GM21390 (cell line): ENCODE measurements at regions not wholly inside any gene's neighbourhood (a gene's known extent, or its start where the extent isn't known, plus 50 kb on each side); places are given as distances from the start of the nearest gene placed in this dataset.
"Not testable (repeated sequence)": the region's sequence is repeated elsewhere in the genome, so short reads cannot be mapped to it uniquely, and the experiment has no call there.

Experiments used
- ATAC-seq: cut with Tn5 transposase; IDR thresholded peaks from one replicate; pipeline ENCODE4 v1.9.1; 2021; ENCODE audit not compliant: unreplicated experiment

DNA sequence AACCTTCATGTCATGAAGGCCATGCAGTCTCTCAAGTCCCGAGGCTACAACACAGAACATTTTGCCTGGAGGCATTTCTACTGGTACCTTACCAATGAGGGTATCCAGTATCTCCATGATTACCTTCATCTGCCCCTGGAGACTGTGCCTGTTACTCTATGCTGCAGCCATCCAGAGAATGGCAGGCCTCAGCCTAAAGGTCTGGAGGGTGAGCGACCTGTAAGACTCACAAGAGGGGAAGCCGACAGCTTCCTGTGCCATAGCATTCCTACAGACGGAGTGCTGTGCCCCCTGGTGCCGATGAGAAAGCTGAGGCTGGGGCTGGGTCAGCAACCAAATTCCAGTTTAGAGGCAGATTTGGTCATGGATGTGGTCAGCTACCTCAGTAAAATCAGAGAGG, 51.3 kb upstream of the CADPS start:
- no peak for ATAC-seq

DNA sequence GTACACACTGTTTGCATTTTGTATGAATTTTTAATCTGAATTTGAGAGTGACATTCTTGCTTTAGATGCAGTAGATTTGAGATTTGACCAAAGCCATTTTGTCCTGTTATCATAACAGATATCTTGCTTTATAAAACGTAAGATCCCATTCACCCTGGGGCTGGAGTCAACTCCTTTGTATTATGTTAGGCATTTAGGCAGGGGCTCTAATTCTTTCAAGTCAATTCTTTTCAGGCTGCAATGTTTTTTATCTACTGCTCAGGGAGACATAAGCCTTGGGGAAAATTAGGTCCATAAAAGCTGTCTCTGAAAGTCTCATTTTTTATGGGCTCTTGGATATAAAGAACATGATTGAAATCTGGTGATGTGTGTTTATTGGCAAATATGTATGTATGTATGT, 53.0 kb upstream of the CADPS start:
- ATAC-seq = no peak

DNA sequence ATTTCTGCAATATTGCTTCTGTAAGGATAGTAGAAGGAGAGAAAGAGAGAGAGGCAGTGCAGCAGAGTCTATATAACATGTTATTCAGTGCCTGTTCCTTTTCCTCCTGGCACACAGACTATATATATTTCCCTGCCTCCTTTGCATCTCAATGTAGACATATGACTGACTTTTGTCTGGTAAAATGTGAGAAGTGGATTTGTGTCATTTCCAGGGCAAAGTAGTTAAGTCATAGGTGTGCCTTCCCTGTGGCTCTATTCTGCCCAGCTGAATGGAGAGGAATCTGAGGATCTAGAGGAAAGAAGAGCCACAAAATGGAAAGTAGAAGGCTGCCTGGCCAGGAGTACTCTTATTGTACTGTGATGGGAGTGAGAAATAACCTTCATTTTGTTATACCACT, 54.6 kb upstream of the CADPS start:
- ATAC-seq = no peak

DNA sequence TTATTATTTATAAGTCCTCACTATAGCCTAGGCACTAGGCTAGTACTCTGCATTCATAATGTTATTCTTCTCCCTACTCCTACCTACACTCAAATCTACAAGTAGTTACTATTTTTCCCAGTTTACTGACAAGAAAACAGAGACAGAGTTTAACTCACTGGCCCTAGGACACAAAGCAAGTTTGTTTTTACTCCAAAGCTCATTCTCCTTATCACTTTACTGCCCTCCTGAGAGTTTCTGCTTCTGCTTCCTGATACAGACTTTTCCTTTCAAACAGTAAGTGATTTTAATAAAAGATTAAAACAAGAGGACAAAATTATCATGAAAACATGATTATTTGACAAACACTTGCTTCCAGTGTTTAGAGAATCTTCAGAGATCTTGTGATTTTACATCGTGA, 60.6 kb upstream of the CADPS start:
- ATAC-seq = no peak

DNA sequence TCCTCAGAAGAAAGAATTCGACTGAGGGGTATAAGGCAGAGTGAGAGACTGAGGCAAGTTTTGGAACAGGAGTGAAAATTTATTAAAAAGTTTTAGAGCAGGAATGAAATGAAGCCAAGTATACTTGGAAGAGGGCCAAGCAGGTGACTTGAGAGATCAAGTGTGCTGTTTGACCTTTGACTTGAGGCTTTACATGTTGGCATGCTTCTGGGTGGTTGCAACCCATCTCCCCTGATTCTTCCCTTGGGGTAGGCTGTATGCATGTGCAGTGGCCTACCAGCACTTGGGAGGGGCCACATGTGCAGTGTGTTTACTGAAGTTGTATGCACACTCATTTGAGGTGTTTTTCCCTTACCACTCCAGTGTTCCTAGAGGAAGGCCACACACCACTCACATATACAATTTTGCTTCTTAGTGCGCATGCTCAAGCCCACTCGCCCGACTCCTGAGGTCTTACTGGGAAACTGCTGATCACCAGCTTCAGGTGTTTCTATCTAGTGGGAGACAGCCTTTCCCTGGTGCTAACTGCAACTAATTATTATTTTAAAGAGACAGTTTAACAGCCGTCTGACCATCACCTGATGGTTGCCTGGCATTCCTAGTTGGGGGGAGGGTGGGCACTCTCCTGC, 61.5 kb upstream of the CADPS start:
- ATAC-seq = no peak

DNA sequence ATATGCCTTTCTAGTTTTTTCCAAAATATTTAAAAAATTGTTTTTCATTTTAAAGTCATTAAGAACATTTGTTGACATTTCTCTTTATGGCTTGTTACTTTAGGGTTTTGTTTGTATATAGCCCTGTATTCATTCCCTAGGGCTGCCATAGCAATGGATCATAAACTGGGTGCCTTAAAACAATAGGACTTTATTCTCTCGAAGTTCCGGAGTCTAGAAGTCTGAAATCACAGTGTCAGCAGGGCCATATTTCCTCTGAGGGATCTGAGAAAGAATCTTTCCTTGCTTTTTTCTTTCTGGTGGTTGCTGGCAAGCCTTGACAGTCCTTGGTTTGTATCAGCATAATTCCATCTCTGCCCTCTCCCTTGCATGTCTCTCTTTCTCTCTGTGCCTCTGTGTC, 63.4 kb upstream of the CADPS start:
- no peak for ATAC-seq

DNA sequence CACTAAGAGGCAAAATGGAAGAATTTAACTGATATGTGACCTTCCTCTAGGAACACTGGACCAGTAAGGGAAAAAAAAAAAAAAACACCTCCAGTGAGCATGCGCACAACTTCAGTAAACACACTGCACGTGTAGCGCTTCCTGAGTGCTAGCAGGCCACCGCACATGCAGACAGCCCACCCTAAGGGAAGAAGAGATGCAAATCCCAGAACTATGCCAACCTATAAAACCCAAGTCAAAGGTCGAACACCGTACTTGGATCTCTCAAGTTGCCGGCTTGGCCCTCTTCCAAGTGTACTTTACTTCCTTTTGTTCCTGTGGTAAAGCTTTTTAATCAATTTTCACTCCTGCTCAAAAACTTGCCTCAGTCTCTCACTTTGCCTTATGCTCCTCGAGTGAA, 64.5 kb upstream of the CADPS start:
- ATAC-seq = no peak

DNA sequence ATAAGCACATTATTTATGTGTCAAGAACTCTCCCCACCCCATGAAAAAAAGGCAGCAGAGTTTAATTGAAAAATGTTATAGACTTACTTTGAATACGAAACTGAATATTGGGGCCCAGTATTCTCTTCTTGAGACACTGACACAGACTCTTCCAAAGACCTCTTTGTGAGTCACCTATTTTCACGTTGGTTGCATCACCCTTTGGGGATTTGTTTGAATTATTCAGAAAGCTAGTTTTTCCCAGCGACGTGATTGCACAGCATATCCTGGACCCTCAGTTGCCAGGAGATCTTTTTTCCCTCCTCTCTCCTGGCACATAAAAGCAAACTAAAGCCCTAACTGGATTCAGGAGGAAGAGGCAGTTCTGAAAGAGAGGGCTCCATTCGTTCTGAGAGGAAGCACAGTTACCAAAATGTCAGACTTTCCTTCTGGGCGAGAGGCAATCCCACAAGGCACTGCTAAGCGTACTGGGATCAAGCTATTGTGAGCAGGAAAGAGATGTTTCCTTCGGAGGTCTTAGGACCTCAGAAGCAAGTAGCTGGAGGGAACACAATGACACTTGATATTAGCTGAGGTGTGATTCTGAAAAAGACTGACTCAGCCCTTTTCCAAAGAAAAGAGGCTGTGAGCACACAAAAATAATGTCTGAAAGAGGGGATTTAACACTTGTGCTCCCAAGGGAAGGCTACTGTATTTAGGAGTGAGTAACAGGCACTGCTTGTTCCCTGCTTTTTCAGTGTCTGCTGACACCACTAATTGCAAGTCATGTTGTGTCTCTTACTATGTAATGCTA, 65.8 kb upstream of the CADPS start:
- no peak for ATAC-seq

DNA sequence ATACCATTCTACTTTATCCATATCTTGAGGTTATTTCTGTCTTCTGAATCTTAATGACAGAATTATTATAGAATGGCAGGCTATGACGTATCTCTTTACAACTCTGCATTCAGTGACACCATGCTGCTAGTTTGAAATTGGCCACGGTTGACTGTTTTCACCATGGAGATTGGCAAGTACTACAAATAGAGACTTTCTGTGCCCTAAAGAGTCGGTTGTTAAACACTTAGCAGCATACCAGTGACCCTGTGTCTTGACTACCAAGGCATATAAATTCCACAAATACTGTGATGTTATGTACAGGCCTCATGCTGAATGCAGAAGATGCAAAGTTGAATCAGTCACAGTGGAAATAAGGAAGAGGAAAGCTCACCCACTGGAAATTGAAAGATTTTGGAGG, 67.0 kb upstream of the CADPS start:
- ATAC-seq = no peak

DNA sequence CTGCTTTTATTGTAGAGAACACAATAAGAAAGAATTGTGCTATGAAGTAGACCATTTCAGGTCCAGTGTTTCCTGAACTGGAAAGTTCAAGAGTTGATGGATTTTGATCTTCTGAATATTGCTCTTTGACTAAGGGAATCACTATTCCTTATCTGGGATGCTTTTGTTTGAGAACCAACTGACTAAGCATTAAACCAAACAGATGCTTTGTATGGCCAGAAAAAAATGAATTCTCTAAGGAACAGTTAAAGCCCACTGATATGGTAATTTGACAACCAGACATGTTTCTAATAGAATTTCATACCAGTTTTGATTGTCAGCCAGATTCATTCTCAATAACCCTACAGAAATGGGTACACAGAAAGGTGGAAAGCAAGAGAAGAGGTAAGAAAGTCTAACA, 67.5 kb upstream of the CADPS start:
- ATAC-seq = no peak

DNA sequence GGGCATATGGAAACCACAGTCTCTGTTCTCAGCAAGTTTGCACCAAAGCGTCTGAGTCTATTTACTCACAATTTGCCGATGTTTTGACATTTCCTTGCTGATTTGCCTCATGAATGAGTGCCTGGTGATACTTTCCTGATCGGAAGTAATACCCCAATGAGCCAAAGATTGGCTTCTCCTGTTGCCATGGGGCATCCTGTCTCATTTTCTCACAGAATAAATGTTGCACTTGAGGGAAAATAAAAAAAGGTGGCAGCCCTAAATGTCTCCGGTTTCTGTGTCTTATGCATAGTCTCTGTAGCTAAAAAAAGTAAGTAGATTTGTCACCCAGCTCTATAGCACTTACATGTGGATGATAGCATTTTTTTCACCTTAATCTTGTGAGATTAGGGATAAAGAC, 73.7 kb upstream of the CADPS start:
- ATAC-seq = no peak

DNA sequence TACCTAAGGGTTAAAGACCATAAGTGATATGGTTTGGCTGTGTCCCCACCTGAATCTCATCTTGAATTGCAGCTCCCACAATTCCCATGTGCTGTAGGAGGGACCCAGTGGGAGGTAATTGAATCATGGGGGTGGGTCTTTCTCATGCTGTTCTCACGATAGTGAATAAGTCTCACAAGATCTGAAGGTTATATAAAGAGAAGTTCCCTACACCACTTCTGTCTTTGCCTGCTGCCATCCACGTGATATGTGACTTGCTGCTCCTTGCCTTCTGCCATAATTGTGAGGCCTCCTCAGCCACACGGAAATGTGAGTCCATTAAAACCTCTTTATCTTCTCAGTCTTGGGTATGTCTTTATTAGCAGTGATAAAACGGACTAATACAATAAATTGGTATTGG, 75.0 kb upstream of the CADPS start:
- ATAC-seq = no peak

DNA sequence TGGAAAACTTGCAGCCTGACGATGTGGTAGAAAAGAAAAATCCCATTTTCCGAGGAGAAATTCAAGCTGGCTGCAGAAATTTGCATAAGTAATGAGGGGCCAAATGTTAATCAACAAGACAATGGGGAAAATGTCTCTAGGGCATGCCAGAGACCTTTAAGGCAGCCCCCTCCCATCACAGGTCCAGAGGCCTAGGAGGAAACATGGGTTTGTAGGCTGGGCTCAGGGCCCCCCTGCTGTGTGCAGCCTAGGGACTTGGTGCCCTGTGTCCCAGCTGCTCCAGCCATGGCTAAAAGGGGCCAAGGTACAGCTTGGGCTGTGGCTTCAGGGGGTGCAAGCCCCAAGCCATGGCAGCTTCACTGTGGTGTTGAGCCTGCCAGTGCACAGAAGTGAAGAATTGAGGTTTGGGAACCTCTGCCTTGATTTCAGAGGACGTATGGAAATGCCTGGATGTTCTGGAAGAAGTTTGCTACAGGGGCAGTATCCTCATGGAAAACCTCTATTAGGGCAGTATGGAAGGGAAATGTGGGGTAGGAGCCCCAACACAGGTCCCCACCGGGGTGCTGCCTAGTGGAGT, 75.9 kb upstream of the CADPS start:
- no peak for ATAC-seq

DNA sequence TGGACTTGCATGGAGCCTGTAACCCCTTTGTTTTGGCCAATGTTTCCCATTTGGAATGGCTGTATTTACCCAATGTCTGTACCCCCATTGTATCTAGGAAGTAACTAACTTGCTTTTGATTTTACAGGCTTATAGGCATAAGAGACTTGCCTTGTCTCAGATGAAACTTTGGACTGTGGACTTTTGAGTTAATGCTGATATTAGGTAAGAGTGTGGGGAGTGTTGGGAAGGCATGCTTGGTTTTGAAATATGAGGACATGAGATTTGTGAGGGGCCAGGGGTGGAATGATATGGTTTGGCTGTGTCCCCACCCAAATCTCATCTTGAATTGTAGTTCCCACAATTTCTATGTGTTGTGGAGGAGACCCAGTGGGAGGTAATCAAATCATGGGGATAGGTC, 76.7 kb upstream of the CADPS start:
- not testable (repeated sequence) for ATAC-seq

DNA sequence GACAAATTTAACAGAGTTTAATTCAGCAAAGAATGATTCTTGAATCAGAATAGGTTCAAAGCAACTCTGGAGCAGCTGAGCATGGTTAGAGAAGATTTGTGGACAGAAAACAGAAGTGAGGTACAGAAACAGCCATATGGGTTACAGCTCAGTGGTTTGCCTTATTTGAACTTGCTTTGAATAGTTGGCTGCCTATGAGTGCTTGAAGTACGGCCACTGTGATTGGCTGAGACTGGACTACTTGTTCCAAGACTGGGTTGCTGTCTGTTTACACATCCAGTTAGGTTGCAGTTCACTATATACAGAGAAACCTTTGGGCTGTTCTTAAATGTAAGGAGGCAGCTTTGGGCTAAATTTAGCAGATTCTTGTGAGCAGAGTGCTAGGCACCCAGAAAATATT, 79.4 kb upstream of the CADPS start:
- peak; percentile 91 for ATAC-seq

DNA sequence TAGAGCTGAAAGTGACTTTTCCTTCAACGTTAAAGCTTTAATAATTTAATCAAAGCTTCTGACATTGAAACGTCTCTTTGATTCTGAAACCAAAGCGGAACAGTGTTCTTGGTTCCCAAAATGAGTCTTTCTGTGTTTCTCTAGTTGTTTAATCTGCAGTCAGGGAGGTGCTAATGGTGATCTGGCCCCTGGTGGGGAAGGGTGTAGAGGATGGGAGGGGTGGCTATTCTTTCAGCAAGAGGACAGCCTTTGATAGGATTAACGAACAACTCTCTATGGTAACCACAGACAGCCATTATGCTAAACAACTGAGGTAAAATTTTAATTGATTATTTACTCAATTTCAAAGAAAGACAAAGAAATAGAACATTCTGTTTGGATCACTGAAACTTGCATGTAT, 79.9 kb upstream of the CADPS start:
- no peak for ATAC-seq

DNA sequence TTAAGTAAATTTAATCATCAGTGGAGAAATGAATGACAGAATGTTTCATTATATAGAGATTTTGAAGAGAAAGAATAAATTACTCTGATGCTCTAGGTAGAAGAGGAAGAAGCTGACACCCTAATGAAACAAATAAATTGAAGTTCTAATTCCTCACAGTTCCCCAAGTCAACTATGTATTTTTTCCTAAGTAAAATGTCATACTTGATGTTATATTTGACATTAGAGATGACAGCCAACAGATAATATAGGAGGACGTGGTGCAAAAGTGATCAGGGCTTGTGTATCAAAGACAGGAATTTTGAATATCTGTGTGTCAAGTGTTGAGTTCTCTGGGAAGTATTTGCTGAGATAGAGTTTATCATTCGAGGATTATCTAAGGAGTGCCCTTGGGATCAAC, 81.2 kb upstream of the CADPS start:
- ATAC-seq = no peak

DNA sequence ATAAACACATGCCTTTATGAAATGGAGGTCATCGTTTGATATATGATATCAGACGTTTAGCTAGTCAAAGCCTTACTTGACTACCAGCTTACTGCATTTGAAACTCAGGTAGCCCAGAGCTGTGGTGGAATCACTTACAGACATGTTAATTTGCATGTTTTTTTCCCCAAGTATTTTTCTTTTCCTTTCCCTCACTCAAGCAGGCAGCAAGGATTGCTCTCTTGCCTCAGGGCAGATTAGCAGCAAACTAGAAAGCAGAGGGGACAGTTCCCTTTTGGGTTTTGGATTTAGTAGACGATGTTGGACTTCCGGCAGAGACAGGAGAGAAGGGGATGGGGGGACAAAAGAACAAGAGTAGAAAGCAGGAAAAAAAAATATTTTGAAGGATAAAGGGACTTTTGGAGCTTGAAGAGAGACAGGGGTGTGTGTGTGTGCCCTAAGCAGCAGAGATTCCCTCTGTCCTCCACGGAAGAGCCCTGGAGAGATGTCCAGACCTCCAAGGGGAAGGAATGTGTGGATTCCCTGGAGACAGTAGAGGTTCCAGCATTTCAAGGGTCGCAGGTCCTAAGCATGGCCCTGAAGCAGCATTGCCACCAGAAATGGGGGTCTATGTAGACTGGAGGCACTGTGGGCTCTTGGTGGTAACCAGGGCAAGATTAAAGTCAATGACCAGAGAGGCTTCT, 86.8 kb upstream of the CADPS start:
- ATAC-seq = no peak

DNA sequence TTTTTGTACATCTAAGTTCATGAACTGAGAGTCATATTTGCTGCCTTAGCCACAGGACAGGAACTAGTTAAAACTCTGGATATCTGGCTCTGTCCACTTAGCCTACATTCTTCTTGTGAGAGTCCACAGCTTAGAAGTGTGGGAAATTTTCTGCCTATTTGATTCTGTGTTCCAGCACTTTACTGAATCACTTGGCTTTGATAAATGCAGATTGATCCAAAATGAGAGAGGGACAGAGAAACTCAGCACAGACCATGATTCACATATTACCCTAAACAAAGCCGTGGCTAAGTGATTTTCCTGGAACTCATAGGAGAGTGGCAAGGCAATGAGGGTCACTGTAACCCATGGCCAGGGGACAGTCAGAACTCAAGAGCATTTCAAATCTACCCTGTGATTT, 87.5 kb upstream of the CADPS start:
- ATAC-seq = no peak

DNA sequence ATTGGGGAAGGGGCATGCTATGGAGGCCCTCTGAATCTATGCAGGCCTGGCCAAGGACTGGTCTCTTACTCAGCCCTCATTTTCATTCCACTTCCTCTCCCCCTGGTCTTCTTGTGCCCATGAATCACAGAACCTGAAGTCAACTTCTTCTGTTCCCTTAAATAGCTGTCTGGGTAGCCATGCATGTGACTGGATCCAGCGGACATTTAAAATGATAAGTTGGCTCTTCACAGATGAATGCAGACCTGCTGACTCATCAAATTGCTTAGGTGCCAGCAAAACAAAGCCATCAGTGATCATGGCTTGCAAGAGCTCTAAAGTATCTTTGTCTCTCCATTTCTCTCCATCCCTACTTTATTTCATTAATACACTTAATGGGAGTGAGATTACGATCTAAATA, 90.1 kb upstream of the CADPS start:
- ATAC-seq = no peak

DNA sequence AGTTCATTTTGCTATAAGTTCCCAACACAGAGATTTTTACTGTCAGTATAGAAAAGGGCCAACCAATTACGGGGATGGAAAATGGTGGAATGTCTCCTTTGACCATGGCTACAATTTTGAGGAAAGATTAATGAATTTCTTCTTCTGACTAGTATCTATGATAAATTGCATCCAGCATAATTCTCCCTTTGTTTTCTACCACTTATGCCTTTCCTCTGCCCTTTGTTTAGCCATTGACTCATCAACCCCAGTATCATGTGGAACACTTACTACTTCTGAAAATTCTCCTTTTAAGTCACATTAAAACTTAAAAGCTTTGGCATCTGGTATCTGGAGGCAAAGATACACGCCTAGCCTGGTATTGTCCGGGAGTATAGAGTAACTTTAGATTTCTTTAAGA, 92.9 kb upstream of the CADPS start:
- no peak for ATAC-seq

DNA sequence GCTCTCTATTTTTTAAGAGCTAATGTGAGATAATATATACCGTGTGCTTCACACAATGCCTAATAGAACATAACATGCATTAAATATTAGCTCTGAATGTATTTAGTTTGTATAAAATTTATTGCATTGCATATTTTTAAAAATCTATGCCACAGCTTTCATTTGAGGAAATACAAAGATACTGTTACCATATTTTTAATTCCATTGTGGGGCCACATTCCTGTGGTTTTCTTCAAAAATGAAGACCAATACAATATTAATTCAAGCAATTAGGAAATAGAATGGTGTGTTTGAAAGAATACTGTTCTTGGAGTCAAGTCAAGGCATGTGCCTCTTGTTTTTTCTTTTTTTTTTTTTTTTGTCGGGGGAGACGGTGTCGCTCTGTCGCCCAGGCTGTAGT, 95.4 kb upstream of the CADPS start:
- no peak for ATAC-seq
